Stomach (tissue), 8 donors: ENCODE measurements at regions not wholly inside any gene's neighbourhood (a gene's known extent, or its start where the extent isn't known, plus 50 kb on each side); places are given as distances from the start of the nearest gene placed in this dataset.
"Not testable (repeated sequence)": the region's sequence is repeated elsewhere in the genome, so short reads cannot be mapped to it uniquely, and the experiment has no call there.

ENCODE experiments used
- DNase-seq, 2 donors: peaks; one replicate each; pipeline versions ENCODE4 v3.0.0 to v3.0.0-alpha.2; 2013 to 2019
- H3K27ac ChIP-seq, 5 donors: fragments of 200-600 bp in 4 of 5; sonication (generic) in 4 of 5; one replicate each; pipeline ENCODE4 v1.5.1; 2013 to 2019; ENCODE audit warnings: mild to moderate bottlenecking in 1 of 5, moderate library complexity in 1 of 5
- H3K27me3 ChIP-seq, 3 donors: fragments of 200-600 bp; sonication (generic); one replicate each; pipeline ENCODE4 v1.5.1; 2017 to 2019; ENCODE audit warnings: mixed run types in 1 of 3
- H3K36me3 ChIP-seq, 4 donors: fragments of 200-600 bp; sonication (generic); 1 replicate in 3 of 4; 2 replicates in 1 of 4; pipeline ENCODE4 v1.5.1; 2016 to 2019
- H3K4me1 ChIP-seq, 4 donors: fragments of 200-600 bp; sonication (generic); one replicate each; pipeline ENCODE4 v1.5.1; 2016 to 2019
- H3K4me3 ChIP-seq, 4 donors: fragments of 200-600 bp; sonication (generic) in 3 of 4; one replicate each; pipeline ENCODE4 v1.5.1; 2016 to 2019; ENCODE audit warnings: mild to moderate bottlenecking in 1 of 4
- H3K9me3 ChIP-seq, 4 donors: fragments of 200-600 bp; sonication (generic); one replicate each; pipeline ENCODE4 v1.5.1; 2016 to 2019
- CTCF ChIP-seq, 7 experiments: fragments of 450-650 bp in 4 of 7; fragments of 200-600 bp in 3 of 7; sonication (generic) in 3 of 7; IDR thresholded peaks; one replicate each; pipeline ENCODE4 v1.5.1; 2016 to 2019; ENCODE audit warnings: antibody characterized with exemption in 7 of 7, control low read depth in 2 of 7, mild to moderate bottlenecking in 1 of 7
- EP300 ChIP-seq: sonication (generic); formaldehyde crosslinking; IDR thresholded peaks from one replicate; pipeline ENCODE4 v1.6.1; 2017; ENCODE audit warnings: antibody characterized with exemption
- POLR2A ChIP-seq, 4 donors: fragments of 450-650 bp; IDR thresholded peaks; one replicate each; pipeline ENCODE4 v1.6.1; 2016; ENCODE audit warnings: antibody characterized with exemption in 4 of 4, control low read depth in 2 of 4, mild to moderate bottlenecking in 1 of 4, moderate library complexity in 1 of 4
- POLR2AphosphoS5 ChIP-seq, 3 donors: sonication (generic); formaldehyde crosslinking; IDR thresholded peaks; one replicate each; pipeline ENCODE4 v1.6.1; 2016; ENCODE audit warnings: antibody characterized with exemption in 3 of 3
- WGBS, 5 donors: extraction: QIAGEN DNeasy Blood & Tissue Kit in 3 of 5; methylation state at CpG; one replicate each; pipeline versions ENCODE4 v1.1.5 to v1.1.7; 2013 to 2018; 5-methylcytosine and 5-hydroxymethylcytosine counted together
- intact Hi-C: fragments of 100-400 bp; cut with DNase I; formaldehyde crosslinking; loops from one replicate; pipeline ENCODE4 v1.15.1; 2023; ENCODE audit warnings: low total_unique reads
- donor health status: healthy with polysubstance abuse.
- donor health status: Bipolar disorder and iron deficiency.
- donor health status: healthy.

GRCh38 chr1:229148743-229149142 lies 122.2 kb upstream of the RAB4A start:
- 44 to 74% (median 66%) methylated on average over 6 to 7 of the region's 7 CpGs for WGBS, 5 donors
- Histone ChIP-seq H3K27ac (no peak overlapping the region), H3K27me3 (peaks cover 0 to 22% (median 0%) of the 10 kb centered on the region in 3 donors), H3K4me3 (no peak overlapping the region), H3K9me3 (no peaks in the 10 kb centered on the region), H3K36me3 (no peaks in the 10 kb centered on the region), H3K4me1 (peaks cover 0 to 20% (median 12%) of the 10 kb centered on the region in 4 donors)
- no peak for DNase-seq
- intact Hi-C loops = no loop called here
- TF ChIP-seq CTCF (IDR thresholded peaks at IDR 0.05) (no peak), EP300 (no peak), POLR2A (IDR thresholded peaks at IDR 0.05) (no peak), POLR2AphosphoS5 (IDR thresholded peaks at IDR 0.05) (no peak)

- WGBS, 5 donors = 91 to 96% (median 94%) methylated on average over 2 of the region's 2 CpGs
- no peak overlapping the region for H3K27ac ChIP-seq
- peaks cover 0 to 22% (median 0%) of the 10 kb centered on the region in 3 donors for H3K27me3 ChIP-seq
- TF ChIP-seq POLR2AphosphoS5 (IDR thresholded peaks at IDR 0.05) (no peak), POLR2A (IDR thresholded peaks at IDR 0.05) (no peak), EP300 (no peak), CTCF (IDR thresholded peaks at IDR 0.05) (no peak)
- no peaks in the 10 kb centered on the region for H3K9me3 ChIP-seq
- H3K4me1 ChIP-seq = peaks cover 0 to 20% (median 12%) of the 10 kb centered on the region in 4 donors
- no peak overlapping the region for H3K4me3 ChIP-seq
- intact Hi-C loops = no loop called here
- H3K36me3 ChIP-seq = no peaks in the 10 kb centered on the region
- no peak for DNase-seq
Measured at GRCh38 chr1:229149435-229149834, 121.5 kb upstream of the RAB4A start.

DNA sequence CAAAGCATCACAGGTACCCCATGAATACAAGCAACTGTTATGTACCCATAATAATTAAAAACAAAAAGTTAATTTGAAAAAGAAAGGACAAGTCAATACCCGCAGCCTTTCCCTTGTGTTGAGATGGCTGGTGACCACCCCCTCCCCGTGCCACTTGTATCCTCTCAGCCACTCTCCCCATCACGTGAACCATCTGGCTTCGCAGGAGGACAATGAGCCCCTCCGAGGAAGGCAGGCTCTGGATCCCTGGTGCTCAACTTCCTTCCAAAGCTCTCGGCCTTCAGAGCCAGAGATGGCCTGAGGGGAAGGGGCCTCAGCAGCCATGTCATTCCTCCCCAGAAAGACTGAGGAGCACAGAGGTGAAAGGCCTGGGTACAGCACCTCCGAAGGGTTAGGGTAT lies 120.4 kb upstream of the RAB4A start:
- no peak overlapping the region for H3K27ac ChIP-seq
- TF ChIP-seq POLR2A (IDR thresholded peaks at IDR 0.05) (no peak), EP300 (no peak), POLR2AphosphoS5 (IDR thresholded peaks at IDR 0.05) (no peak), CTCF (IDR thresholded peaks at IDR 0.05) (no peak)
- WGBS, 5 donors = 84 to 90% (median 89%) methylated on average over 7 of the region's 7 CpGs
- H3K36me3 ChIP-seq = no peaks in the 10 kb centered on the region
- no peak overlapping the region for H3K4me3 ChIP-seq
- intact Hi-C loops = no loop called here
- H3K27me3 ChIP-seq = peaks cover 0 to 22% (median 0%) of the 10 kb centered on the region in 3 donors
- H3K9me3 ChIP-seq = no peaks in the 10 kb centered on the region
- DNase-seq = no peak
- peaks cover 0 to 20% (median 12%) of the 10 kb centered on the region in 4 donors for H3K4me1 ChIP-seq

DNA sequence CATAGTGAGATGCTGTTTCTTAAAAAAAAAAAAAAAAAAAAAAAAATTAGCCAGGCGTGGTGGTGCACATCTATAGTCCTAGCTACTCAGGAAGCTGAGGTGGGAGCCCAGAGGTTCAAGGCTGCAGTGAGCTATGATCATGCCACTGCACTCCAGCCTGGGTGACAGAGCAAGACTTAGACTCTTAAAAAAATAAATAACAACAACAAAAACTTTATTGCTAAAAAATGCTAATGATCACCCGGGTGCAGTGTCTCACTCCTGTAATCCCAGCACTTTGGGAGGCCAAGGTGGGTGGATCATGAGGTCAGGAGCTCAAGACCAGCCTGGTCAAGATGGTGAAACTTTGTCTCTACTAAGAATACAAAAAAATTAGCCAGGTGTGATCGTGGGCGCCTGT lies 119.5 kb upstream of the RAB4A start:
- H3K27ac ChIP-seq, intact Hi-C loops, DNase-seq, H3K36me3 ChIP-seq, H3K4me3 ChIP-seq, H3K9me3 ChIP-seq: not testable (repeated sequence)
- H3K4me1 ChIP-seq = peaks cover 0 to 23% (median 13%) of the 10 kb centered on the region in 4 donors
- WGBS, 5 donors = 82 to 98% (median 95%) methylated on average over 4 of the region's 4 CpGs
- peaks cover 0 to 15% (median 0%) of the 10 kb centered on the region in 3 donors for H3K27me3 ChIP-seq

- 61 to 84% (median 66%) methylated on average over 2 of the region's 2 CpGs for WGBS, 5 donors
- TF ChIP-seq CTCF (IDR thresholded peaks at IDR 0.05) (no peak), POLR2A (IDR thresholded peaks at IDR 0.05) (no peak), POLR2AphosphoS5 (IDR thresholded peaks at IDR 0.05) (no peak), EP300 (no peak)
- Histone ChIP-seq H3K4me3 (no peak overlapping the region), H3K27me3 (peaks cover 0 to 6% (median 0%) of the 10 kb centered on the region in 3 donors), H3K4me1 (peaks cover 0 to 27% (median 17%) of the 10 kb centered on the region in 4 donors), H3K27ac (no peak overlapping the region), H3K36me3 (no peaks in the 10 kb centered on the region), H3K9me3 (no peaks in the 10 kb centered on the region)
- intact Hi-C loops = no loop called here
- DNase-seq = no peak
Measured at GRCh38 chr1:229152311-229152710, 118.6 kb upstream of the RAB4A start.
